K562 (cell line): ENCODE measurements at regions not wholly inside any gene's neighbourhood (a gene's known extent, or its start where the extent isn't known, plus 50 kb on each side); places are given as distances from the start of the nearest gene placed in this dataset.

ENCODE experiments used
- ATAC-seq: fragments of 200-7000 bp; cut with Tn5 transposase; 3 replicates; pipeline ENCODE4 v1.9.1; 2020; ENCODE audit warnings: moderate library complexity
- BruUV-seq: library from RNA; stranded (reverse); fragments of 400-500 nt; replicated peaks from 2 replicates; lab custom pipeline; 2021; lab: Mats Ljungman, UMichigan
- CTCF ChIA-PET: fragments of 300-600 bp; formaldehyde crosslinking; extraction: SDS; loops from one replicate; lab custom pipeline; 2021; ENCODE audit warnings: low intra/inter-chr PET ratio; lab: Yijun Ruan, JAX
- POLR2A ChIA-PET: fragments of 300-600, 350-650 bp; sonication (Branson Sonifier 250); formaldehyde crosslinking; extraction: SDS; loops from one replicate; lab custom pipeline; 2021; ENCODE audit warnings: antibody characterized with exemption, inconsistent platforms; lab: Yijun Ruan, JAX
- DNase-seq, 4 experiments: peaks; one replicate each; pipeline versions ENCODE4 v3.0.0 to v3.0.0-alpha.2; 2011 to 2018; ENCODE audit warnings: low spot score in 3 of 4, mixed read lengths in 3 of 4; ENCODE audit errors: extremely low read depth in 1 of 4
- FAIRE-seq: peaks from 2 replicates; lab custom pipeline; 2011; peaks lifted over from hg19 to GRCh38; lab: Jason Lieb, UNC
- H2AFZ ChIP-seq: 2 replicates; pipeline ENCODE4 v1.6.0; 2011; ENCODE audit warnings: low read depth, low read length, control low read depth, inconsistent platforms
- H3K27ac ChIP-seq: fragments of 200-600 bp; 3 replicates; pipeline ENCODE4 v1.8.0; 2011; ENCODE audit warnings: low read depth, mild to moderate bottlenecking, control low read depth, inconsistent platforms, low read length, moderate library complexity, mixed read lengths; ENCODE audit errors: extremely low read depth
- H3K27me3 ChIP-seq, 2 experiments: fragments of 300-600 bp in 1 of 2; 2 replicates in 1 of 2; 3 replicates in 1 of 2; pipeline versions ENCODE4 v1.6.0 to v1.8.0; 2011; ENCODE audit warnings: inconsistent platforms in 2 of 2, low read length in 2 of 2, mild to moderate bottlenecking in 1 of 2, mixed read lengths in 1 of 2, moderate library complexity in 1 of 2; ENCODE audit not compliant: control insufficient read depth in 2 of 2, insufficient read depth in 2 of 2
- H3K36me3 ChIP-seq: fragments of 300-600 bp; 3 replicates; pipeline ENCODE4 v1.8.0; 2011; ENCODE audit warnings: mild to moderate bottlenecking, low read length, inconsistent platforms; ENCODE audit not compliant: control insufficient read depth, insufficient read depth
- H3K4me1 ChIP-seq, 2 experiments: fragments of 200-600 bp in 1 of 2; replicated peaks in 1 of 2; 2 replicates in 1 of 2; 3 replicates in 1 of 2; pipeline versions ENCODE4 v1.5.1 to v1.8.0; 2011; ENCODE audit warnings: inconsistent platforms in 2 of 2, low read length in 2 of 2, mild to moderate bottlenecking in 1 of 2, mixed read lengths in 1 of 2, moderate library complexity in 1 of 2; ENCODE audit not compliant: control insufficient read depth in 2 of 2, insufficient read depth in 2 of 2
- H3K4me2 ChIP-seq: 2 replicates; pipeline ENCODE4 v1.6.1; 2011; ENCODE audit warnings: low read length, control low read depth, inconsistent platforms, mixed read lengths; ENCODE audit not compliant: insufficient read depth
- H3K4me3 ChIP-seq: fragments of 200-600 bp; sonication (generic), shearing (Covaris generic); 2 replicates; pipeline ENCODE4 v1.5.1; 2016; ENCODE audit warnings: control low read depth, inconsistent platforms
- H3K79me2 ChIP-seq: fragments of 200-600 bp; 3 replicates; pipeline ENCODE4 v1.8.0; 2011; ENCODE audit warnings: low read length, inconsistent platforms; ENCODE audit not compliant: control insufficient read depth, insufficient read depth
- H3K9ac ChIP-seq, 2 experiments: 2 replicates each; pipeline versions ENCODE4 v1.6.0 to v1.6.1; 2011; ENCODE audit warnings: low read depth in 2 of 2, low read length in 2 of 2, control low read depth in 1 of 2, inconsistent platforms in 1 of 2, mild to moderate bottlenecking in 1 of 2, mixed read lengths in 1 of 2; ENCODE audit not compliant: insufficient read depth in 1 of 2
- H3K9me1 ChIP-seq: one replicate; pipeline ENCODE4 v1.6.0; 2011; ENCODE audit warnings: inconsistent platforms, mild to moderate bottlenecking, low read length, moderate library complexity; ENCODE audit not compliant: control insufficient read depth, insufficient read depth
- H3K9me3 ChIP-seq: replicated peaks from 2 replicates; pipeline ENCODE4 v1.5.1; 2011; ENCODE audit warnings: low read depth, low read length, inconsistent platforms; ENCODE audit not compliant: control insufficient read depth, insufficient read depth
- H4K20me1 ChIP-seq: replicated peaks from 2 replicates; pipeline ENCODE4 v1.6.1; 2011; ENCODE audit warnings: low read length, inconsistent platforms, mixed read lengths; ENCODE audit not compliant: control insufficient read depth, insufficient read depth
- C11orf30 ChIP-seq: fragments of 450-650 bp; IDR thresholded peaks from 2 replicates; pipeline ENCODE4 v1.6.1; 2016; ENCODE audit warnings: low read depth, mild to moderate bottlenecking
- LCOR ChIP-seq: sonication (generic); formaldehyde crosslinking; IDR thresholded peaks from 2 replicates; pipeline ENCODE4 v1.8.0; 2022; ENCODE audit warnings: mild to moderate bottlenecking, missing genetic modification reagents
- MBD2 ChIP-seq: sonication (generic); IDR thresholded peaks from 2 replicates; pipeline ENCODE4 v1.6.1; 2016; ENCODE audit warnings: low read depth, borderline replicate concordance
- THRAP3 ChIP-seq: fragments of 450-650 bp; IDR thresholded peaks from 2 replicates; pipeline ENCODE4 v1.6.1; 2016; ENCODE audit warnings: mild to moderate bottlenecking, inconsistent platforms, borderline replicate concordance
- ZNF316 ChIP-seq: fragments of 450-650 bp; IDR thresholded peaks from 2 replicates; pipeline ENCODE4 v1.6.1; 2016
- ZNF324 ChIP-seq: fragments of 250-450 bp; sonication (Bioruptor Pico); IDR thresholded peaks from 2 replicates; pipeline ENCODE4 v1.4.0; 2020; ENCODE audit warnings: mild to moderate bottlenecking
- WGBS: fragments of 100-300 bp; shearing (Covaris generic); methylation state at CpG from one replicate; pipeline ENCODE4 v1.1.6; 2016; ENCODE audit warnings: low coverage, mixed read lengths; ENCODE audit not compliant: insufficient coverage; ENCODE audit errors: missing lambda C conversion rate; 5-methylcytosine and 5-hydroxymethylcytosine counted together
- in situ Hi-C: fragments of 300-500 bp; cut with MboI; formaldehyde crosslinking; loops from 4 replicates; pipeline ENCODE4 v1.15.0; 2018; ENCODE audit warnings: inconsistent platforms, mixed read lengths
- intact Hi-C: fragments of 100-400 bp; cut with micrococcal nuclease; formaldehyde crosslinking; loops from 2 replicates; pipeline ENCODE4 v1.14.2; 2022

DNA sequence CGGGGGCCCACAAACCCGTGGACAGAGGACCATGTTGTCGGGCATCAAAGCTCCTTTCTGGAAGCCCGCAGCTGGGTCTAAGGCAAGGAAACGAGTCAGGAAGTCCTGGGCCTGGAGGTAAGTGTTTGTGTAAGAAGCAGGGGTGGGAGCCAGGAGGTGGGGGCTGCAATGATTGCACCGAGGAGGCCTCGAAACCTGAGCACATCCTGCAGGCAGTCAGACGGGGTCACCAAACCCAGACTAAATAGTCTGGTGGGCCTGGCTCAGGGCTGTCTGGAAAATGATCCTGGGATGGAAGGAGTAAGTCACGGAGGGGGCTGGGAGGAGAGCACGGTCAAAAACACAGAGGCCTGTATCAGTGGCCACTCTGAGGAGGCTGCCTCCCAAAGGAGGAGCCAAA is 539.2 kb downstream of the MN1 start:
- no peaks in the 10 kb centered on the region for H3K4me1 ChIP-seq
- in situ Hi-C loops = no loop called here
- no peak overlapping the region for H3K9ac ChIP-seq
- BruUV-seq = no TSS peak
- H3K4me2 ChIP-seq = no peak overlapping the region
- intact Hi-C loops = no loop called here
- ATAC-seq (no peak), FAIRE-seq (no peak), DNase-seq (no peak)
- no peak overlapping the region for H2AFZ ChIP-seq
- POLR2A ChIA-PET = no interaction called here
- no peak overlapping the region for H3K4me3 ChIP-seq
- H4K20me1 ChIP-seq = no peaks in the 10 kb centered on the region
- H3K9me3 ChIP-seq = no peaks in the 10 kb centered on the region
- H3K36me3 ChIP-seq = no peaks in the 10 kb centered on the region
- no peaks in the 10 kb centered on the region; a peak in 1 of 5 replicates for H3K27me3 ChIP-seq
- no peaks in the 10 kb centered on the region for H3K9me1 ChIP-seq
- no peak overlapping the region for H3K27ac ChIP-seq
- TF ChIP-seq MBD2 (no peak), ZNF324 (CRISPR knock-in tag) (no peak), LCOR (CRISPR knock-in tag) (no peak)
- H3K79me2 ChIP-seq = no peaks in the 10 kb centered on the region
- WGBS = 0% methylated on average over 9 of the region's 10 CpGs
- CTCF ChIA-PET = no interaction called here

DNA sequence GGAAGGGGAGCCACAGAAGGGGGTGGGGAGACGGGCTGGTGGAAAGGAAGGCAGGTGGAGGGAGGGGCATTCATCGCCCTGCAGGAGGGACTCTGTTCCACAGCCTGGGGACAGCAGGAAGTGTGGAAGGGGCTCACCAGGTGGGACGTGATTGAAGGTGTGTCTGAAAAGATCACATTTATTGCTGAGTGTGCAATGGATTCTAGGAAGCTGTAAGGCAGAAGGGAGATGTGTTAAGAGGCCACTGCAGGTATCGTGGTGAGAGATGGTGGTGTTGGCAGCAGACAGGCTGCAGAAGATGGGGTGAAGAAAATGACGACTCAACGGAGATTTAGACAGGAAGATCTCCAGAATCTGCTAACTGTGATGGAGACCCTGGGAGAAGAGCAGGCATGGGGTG is 537.4 kb downstream of the MN1 start:
- Histone ChIP-seq H2AFZ (no peak overlapping the region), H3K4me3 (no peak overlapping the region), H3K9ac (no peak overlapping the region), H3K27ac (no peak overlapping the region), H3K4me1 (no peaks in the 10 kb centered on the region), H3K27me3 (no peaks in the 10 kb centered on the region; a peak in 1 of 5 replicates), H3K9me1 (no peaks in the 10 kb centered on the region), H3K79me2 (no peaks in the 10 kb centered on the region), H3K4me2 (no peak overlapping the region), H4K20me1 (no peaks in the 10 kb centered on the region), H3K36me3 (no peaks in the 10 kb centered on the region), H3K9me3 (no peaks in the 10 kb centered on the region)
- CTCF ChIA-PET = no interaction called here
- no peak for FAIRE-seq
- in situ Hi-C loops = no loop called here
- no TSS peak for BruUV-seq
- ATAC-seq = no peak
- POLR2A ChIA-PET = no interaction called here
- peak; percentile 51 for TF ChIP-seq ZNF316
- peak; percentile 26; the same call in 1 of the 2 replicates for TF ChIP-seq C11orf30
- no peak for TF ChIP-seq THRAP3
- TF ChIP-seq, all 486 proteins: peak for 2
- DNase-seq = no peak
- WGBS = 0% methylated on average over 3 of the region's 6 CpGs
- intact Hi-C loops = no loop called here
